ENCODE measurements at regions not wholly inside any gene's neighbourhood (a gene's known extent, or its start where the extent isn't known, plus 50 kb on each side); places are given as distances from the start of the nearest gene placed in this dataset.

- no peak for TF ChIP-seq CTCF (conservative IDR thresholded peaks at IDR 0.05; ENCODE audit: low read depth in 2 of 2)
- TF ChIP-seq STAT1 (IDR thresholded peaks at IDR 0.05; ENCODE audit: unreplicated experiment), result no peak
- no peak for TF ChIP-seq ETS1 (IDR thresholded peaks at IDR 0.05)
- no peak for TF ChIP-seq ZNF114 (CRISPR knock-in tag; IDR thresholded peaks at IDR 0.05)
- TF ChIP-seq JUNB (IDR thresholded peaks at IDR 0.05; ENCODE audit: unreplicated experiment), result no peak
- TF ChIP-seq EZH2 (IDR thresholded peaks at IDR 0.05; ENCODE audit: low read depth, unreplicated experiment), result no peak
These were observed 1007.2 kb downstream of the PCDH9 start (continued) for GRCh38 chr13:66222926-66223325.

DNA sequence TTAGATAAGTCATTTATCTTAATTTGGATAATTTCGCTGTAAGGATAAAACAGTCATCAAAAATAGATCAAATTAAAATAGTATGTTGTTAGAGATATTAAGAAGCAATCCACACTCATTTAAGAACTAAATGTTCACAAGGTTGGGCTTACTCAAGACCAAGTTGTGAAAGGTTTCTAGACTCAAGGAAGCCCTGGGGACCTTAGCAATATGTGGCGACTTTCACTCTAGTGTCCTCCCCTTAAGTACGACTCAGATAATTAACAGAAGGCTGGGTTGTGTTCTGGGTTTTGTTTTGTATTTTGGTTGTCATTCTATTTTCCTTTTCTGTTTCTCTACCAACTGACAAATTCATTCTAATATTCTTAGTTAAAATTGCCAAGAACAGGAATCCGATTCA, 1008.0 kb downstream of the PCDH9 start:
- H3K4me3 Mint-ChIP-seq, result no peak overlapping the region
- H3K4me1 Mint-ChIP-seq, result peaks cover 41% of the 10 kb centered on the region
- Histone ChIP-seq H3K79me2 (replicated peaks; ENCODE audit: insufficient read depth) (no peaks in the 10 kb centered on the region), H3K27ac (ENCODE audit: low read depth) (no peak overlapping the region), H3K36me3 (ENCODE audit: insufficient read depth) (no peaks in the 10 kb centered on the region), H3K4me3 (no peak overlapping the region), H3K4me1 (ENCODE audit: insufficient read depth) (peaks cover 41% of the 10 kb centered on the region), H4K20me1 (replicated peaks; ENCODE audit: insufficient read depth) (peaks cover 5% of the 10 kb centered on the region), H3K27me3 (ENCODE audit: insufficient read depth) (peaks cover 81% of the 10 kb centered on the region), H3F3A (replicated peaks; ENCODE audit: low read depth) (no peaks in the 10 kb centered on the region), H2AFZ (no peak overlapping the region), H3K9me2 (ENCODE audit: insufficient read depth) (no peaks in the 10 kb centered on the region), H3K4me2 (no peak overlapping the region)
- DNase-seq (ENCODE audit: low spot score) (no peak), ATAC-seq (no peak)
- peaks cover 50% of the 10 kb centered on the region for H3K27me3 Mint-ChIP-seq (ENCODE audit: insufficient read depth, low read depth, poor library complexity)
- TF ChIP-seq STAT1 (IDR thresholded peaks at IDR 0.05; ENCODE audit: unreplicated experiment) (no peak), CTCF (conservative IDR thresholded peaks at IDR 0.05; ENCODE audit: low read depth in 2 of 2) (no peak), POLR2AphosphoS5 (IDR thresholded peaks at IDR 0.05; ENCODE audit: low read depth) (no peak), EZH2phosphoT487 (IDR thresholded peaks at IDR 0.05; ENCODE audit: unreplicated experiment) (no peak), ETS1 (IDR thresholded peaks at IDR 0.05) (no peak), ZNF462 (CRISPR knock-in tag; IDR thresholded peaks at IDR 0.05) (no peak)
- no peak overlapping the region for H3K27ac Mint-ChIP-seq
- H3K9me3 Mint-ChIP-seq, result no peaks in the 10 kb centered on the region
- H3K36me3 Mint-ChIP-seq (ENCODE audit: low read depth), result no peaks in the 10 kb centered on the region

Measured in GM23338 (cell line).